Fibroblast of pulmonary artery (primary cell): ENCODE measurements at regions not wholly inside any gene's neighbourhood (a gene's known extent, or its start where the extent isn't known, plus 50 kb on each side); places are given as distances from the start of the nearest gene placed in this dataset.

ENCODE experiments used
- DNase-seq: peaks from one replicate; pipeline ENCODE4 v3.0.0-alpha.2; 2010; ENCODE audit warnings: low read depth
- H3K4me3 ChIP-seq: replicated peaks from 2 replicates; pipeline ENCODE4 v1.5.1; 2011; ENCODE audit warnings: low read depth, mild to moderate bottlenecking, control low read depth, low read length, moderate library complexity
- TF ChIP-seq, protein P1 (sequence below): IDR thresholded peaks from 2 replicates; pipeline ENCODE4 v1.5.1; 2011; ENCODE audit warnings: mild to moderate bottlenecking, control low read depth, low read length, inconsistent platforms; ENCODE audit errors: missing control alignments

DNA sequence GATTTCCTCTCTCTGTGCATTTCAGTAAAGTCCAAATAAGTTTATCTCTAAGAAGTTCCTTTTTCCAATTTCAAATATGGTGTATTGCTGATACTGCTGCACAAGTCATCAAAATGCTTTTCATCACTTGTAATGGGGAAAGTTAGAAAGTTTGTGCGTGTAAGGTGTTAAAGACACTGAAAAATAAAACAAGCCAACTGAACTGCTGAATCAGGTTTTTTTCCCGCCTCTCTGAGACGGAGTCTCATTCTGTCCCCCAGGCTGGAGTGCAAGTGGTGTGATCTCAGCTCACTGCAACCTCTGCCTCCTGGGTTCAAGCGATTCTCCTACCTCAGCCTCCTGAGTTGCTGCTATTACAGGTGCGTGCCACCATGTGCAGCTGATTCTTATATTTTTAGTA lies 400.9 kb downstream of the LRRC70 start:
- TF ChIP-seq, protein P1, sequence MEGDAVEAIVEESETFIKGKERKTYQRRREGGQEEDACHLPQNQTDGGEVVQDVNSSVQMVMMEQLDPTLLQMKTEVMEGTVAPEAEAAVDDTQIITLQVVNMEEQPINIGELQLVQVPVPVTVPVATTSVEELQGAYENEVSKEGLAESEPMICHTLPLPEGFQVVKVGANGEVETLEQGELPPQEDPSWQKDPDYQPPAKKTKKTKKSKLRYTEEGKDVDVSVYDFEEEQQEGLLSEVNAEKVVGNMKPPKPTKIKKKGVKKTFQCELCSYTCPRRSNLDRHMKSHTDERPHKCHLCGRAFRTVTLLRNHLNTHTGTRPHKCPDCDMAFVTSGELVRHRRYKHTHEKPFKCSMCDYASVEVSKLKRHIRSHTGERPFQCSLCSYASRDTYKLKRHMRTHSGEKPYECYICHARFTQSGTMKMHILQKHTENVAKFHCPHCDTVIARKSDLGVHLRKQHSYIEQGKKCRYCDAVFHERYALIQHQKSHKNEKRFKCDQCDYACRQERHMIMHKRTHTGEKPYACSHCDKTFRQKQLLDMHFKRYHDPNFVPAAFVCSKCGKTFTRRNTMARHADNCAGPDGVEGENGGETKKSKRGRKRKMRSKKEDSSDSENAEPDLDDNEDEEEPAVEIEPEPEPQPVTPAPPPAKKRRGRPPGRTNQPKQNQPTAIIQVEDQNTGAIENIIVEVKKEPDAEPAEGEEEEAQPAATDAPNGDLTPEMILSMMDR, result no peak
- no peak for DNase-seq
- H3K4me3 ChIP-seq, result no peak overlapping the region

DNA sequence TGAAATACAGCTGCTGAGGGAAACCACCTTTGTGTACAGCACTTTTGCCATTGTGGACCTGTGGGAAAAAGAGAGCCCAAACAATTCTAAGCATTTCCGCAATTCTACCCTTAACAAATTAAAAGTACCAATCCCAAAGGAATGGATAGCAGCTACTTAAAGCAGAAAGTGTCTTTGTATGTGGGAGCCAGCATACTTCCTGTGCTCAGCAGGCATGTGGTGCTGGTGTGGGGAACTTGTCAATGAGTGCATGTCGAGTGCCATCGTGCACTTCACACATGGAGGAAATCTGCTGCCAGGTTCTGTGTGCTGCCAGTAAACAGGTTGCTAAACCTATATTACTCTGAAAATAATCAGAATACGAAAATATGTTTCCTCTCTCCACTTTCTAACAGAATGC lies 399.0 kb downstream of the LRRC70 start:
- DNase-seq, result no peak
- TF ChIP-seq, protein P1, result no peak
- H3K4me3 ChIP-seq, result no peak overlapping the region

DNA sequence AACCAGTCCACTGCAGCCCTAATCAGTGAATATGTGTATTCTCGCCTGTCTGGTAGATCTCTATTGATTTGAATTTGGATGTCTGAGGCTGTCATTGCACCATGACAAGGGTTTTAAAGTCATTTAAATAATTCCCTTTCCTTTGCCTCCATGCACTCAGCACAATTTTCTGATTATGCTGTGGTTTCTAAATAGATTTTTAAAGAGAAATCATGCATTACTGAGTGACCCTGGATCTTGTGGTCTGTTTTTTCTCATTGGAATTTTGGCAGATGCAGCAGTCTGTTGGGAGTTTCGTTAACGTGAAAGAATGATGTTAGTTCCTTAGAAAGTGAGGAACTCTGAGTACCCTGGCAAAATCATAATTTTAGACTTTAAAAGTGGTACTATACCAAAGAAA lies 396.0 kb downstream of the LRRC70 start:
- H3K4me3 ChIP-seq, result no peak overlapping the region
- TF ChIP-seq, protein P1, result no peak
- no peak for DNase-seq

DNA sequence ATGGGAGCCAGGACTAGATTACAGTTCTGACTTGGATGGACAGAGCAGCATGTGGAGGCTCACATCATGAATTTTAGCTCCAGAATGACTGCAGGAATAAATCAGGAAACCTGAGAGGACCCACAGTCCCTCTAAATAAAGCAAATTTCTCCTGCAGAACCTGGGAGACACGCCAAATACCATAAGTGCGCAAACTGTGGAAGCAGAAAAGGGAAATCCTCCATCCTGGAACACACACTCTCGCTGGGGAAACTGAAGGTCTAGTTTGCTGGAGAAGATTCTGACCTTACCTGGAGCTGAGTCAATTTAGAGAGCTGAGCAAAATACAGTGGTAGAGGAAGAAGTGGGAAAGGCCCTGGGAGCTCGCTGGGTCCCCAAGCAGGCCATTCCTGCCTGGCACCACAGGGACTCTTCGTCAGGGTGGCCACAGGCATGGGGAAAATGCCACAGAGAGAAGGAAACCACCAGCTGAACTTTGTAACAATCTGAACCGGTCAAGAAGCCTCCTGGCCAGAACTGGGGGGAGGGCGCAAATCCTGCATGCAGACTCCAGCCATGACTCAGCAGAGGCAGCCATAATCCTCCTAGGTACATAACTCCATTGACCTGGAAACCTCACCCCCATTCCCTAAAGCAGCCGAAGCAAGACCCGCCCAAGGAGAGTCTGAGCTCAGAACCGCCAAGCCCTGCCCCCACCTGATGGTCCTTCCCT lies 390.9 kb downstream of the LRRC70 start:
- DNase-seq, result no peak
- TF ChIP-seq, protein P1, result no peak

DNA sequence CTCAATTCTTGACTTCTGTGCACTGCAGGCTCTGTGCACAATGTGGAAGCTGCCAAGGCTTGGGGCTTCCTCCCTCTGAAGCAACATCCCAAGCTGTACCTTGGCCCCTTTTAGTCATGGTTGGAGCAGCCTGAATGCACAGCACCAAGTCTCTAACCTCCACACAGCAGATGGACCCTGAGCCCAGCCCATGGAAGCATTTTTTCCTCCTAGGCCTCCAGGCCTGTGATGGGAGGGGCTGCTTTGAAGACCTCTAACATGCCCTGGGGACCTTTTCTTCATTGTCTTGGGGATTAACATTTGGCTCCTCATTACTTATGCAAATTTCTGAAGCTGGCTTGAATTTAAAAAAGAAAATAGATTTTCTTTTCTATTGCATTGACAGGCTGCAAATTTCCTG lies 385.8 kb downstream of the LRRC70 start:
- TF ChIP-seq, protein P1, result no peak
- no peak for DNase-seq
- H3K4me3 ChIP-seq, result no peak overlapping the region

More for the DNA sequence above, 390.9 kb downstream of the LRRC70 start:
- no peak overlapping the region for H3K4me3 ChIP-seq

DNA sequence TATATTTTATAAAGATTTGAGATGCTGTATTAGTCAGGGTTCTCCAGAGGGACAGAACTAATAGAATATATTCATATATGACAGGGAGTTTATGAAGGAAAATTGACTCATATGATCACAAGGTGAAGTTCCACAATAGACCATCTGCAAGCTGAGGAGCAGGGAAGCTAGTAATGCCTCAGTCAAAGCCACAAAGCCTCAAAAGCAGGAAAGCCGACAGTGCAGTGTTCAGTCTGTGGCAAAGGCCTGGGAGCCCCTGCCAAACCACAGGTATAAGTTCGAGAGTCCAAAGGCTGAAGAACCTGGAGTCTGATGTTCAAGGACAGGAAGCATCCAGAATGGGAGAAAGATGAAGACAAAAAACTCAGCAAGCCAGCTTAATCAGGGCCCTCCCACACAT lies 382.2 kb downstream of the LRRC70 start:
- no peak overlapping the region for H3K4me3 ChIP-seq
- TF ChIP-seq, protein P1, result no peak
- peak; percentile 10 for DNase-seq

DNA sequence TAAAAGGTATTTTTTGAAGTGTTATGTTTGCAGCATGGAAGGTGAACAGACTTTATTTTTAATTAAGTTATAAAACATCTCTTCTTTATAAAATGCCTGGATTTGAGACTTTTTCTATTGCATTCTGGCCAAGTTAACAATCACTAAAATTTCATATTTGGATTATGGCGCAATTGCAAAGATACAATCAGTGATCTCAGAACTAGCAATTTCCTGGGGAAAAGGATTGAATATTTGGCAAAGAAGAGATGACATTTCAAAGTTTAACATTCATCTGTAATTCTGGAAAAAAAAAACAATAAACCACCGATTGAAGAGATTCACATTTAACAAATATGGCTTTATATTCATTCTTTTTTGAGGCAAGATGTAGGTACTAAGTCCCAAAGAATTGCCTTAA lies 378.0 kb downstream of the LRRC70 start:
- peak; percentile 52 for DNase-seq
- H3K4me3 ChIP-seq, result no peak overlapping the region
- TF ChIP-seq, protein P1, result no peak
